K562 (cell line): ENCODE measurements at regions not wholly inside any gene's neighbourhood (a gene's known extent, or its start where the extent isn't known, plus 50 kb on each side); places are given as distances from the start of the nearest gene placed in this dataset.

Experiments
- CBFA2T2 ChIP-seq: fragments of 450-650 bp; conservative IDR thresholded peaks from 2 replicates; pipeline ENCODE4 v1.6.1; 2017; ENCODE audit warnings: mild to moderate bottlenecking
- CREB1 ChIP-seq, 2 experiments: sonication (generic) in 1 of 2; formaldehyde crosslinking in 1 of 2; IDR thresholded peaks; 2 replicates each; pipeline versions ENCODE4 v1.6.1 to v1.8.0; 2012 to 2022; ENCODE audit warnings: inconsistent platforms in 1 of 2, mild to moderate bottlenecking in 1 of 2, missing genetic modification reagents in 1 of 2, moderate library complexity in 1 of 2
- CTBP1 ChIP-seq: fragments of 450-650 bp; IDR thresholded peaks from 2 replicates; pipeline ENCODE4 v1.6.1; 2016; ENCODE audit warnings: borderline replicate concordance
- EWSR1 ChIP-seq: fragments of 450-650 bp; IDR thresholded peaks from 2 replicates; pipeline ENCODE4 v1.6.1; 2018; ENCODE audit warnings: borderline replicate concordance, mild to moderate bottlenecking, low read depth, moderate library complexity; ENCODE audit not compliant: partially characterized antibody
- HLTF ChIP-seq: fragments of 450-650 bp; IDR thresholded peaks from 2 replicates; pipeline ENCODE4 v1.6.1; 2016
- MITF ChIP-seq: IDR thresholded peaks from 2 replicates; pipeline ENCODE4 v1.6.1; 2014; ENCODE audit warnings: antibody characterized with exemption
- MTA3 ChIP-seq: fragments of 450-650 bp; formaldehyde crosslinking; IDR thresholded peaks from 2 replicates; pipeline ENCODE4 v1.6.1; 2017; ENCODE audit warnings: mild to moderate bottlenecking, borderline replicate concordance
- NFIX ChIP-seq: fragments of 250-450 bp; sonication (Bioruptor Pico); IDR thresholded peaks from 2 replicates; pipeline ENCODE4 v1.4.0; 2020; ENCODE audit warnings: low read depth, mild to moderate bottlenecking, moderate library complexity
- PKNOX1 ChIP-seq: fragments of 450-650 bp; IDR thresholded peaks from 2 replicates; pipeline ENCODE4 v1.6.1; 2016
- REST ChIP-seq, 2 experiments: fragments of 450-650 bp; formaldehyde crosslinking in 1 of 2; IDR thresholded peaks; 2 replicates each; pipeline versions ENCODE4 v1.4.0 to v1.6.1; 2014 to 2020; ENCODE audit warnings: mild to moderate bottlenecking in 2 of 2, borderline replicate concordance in 1 of 2, low read depth in 1 of 2
- U2AF1 ChIP-seq: fragments of 200-400 bp; formaldehyde crosslinking; optimal IDR thresholded peaks from 2 replicates; pipeline ENCODE3; 2017; ENCODE audit warnings: mild to moderate bottlenecking, low read depth, low read length, moderate library complexity
- ZNF395 ChIP-seq: fragments of 200-800 bp; sonication (Bioruptor generic); IDR thresholded peaks from 2 replicates; pipeline ENCODE4 v1.6.1; 2017; ENCODE audit warnings: missing genetic modification characterization, missing compliant biosample characterization
- ZNF561 ChIP-seq: fragments of 450-650 bp; formaldehyde crosslinking; conservative IDR thresholded peaks from 2 replicates; pipeline ENCODE4 v1.4.0; 2020; ENCODE audit warnings: mild to moderate bottlenecking, moderate library complexity
- ZNF586 ChIP-seq: fragments of 450-650 bp; formaldehyde crosslinking; conservative IDR thresholded peaks from 2 replicates; pipeline ENCODE4 v1.4.0; 2020; ENCODE audit warnings: mild to moderate bottlenecking, moderate library complexity
- ZNF707 ChIP-seq: fragments of 250-450 bp; sonication (Bioruptor Pico); conservative IDR thresholded peaks from 2 replicates; pipeline ENCODE4 v1.8.0; 2022; ENCODE audit warnings: inconsistent platforms, mild to moderate bottlenecking, moderate library complexity

GRCh38 chr18:35880788-35881455, 91.6 kb upstream of the RMP24 start (continued):
- no peak for TF ChIP-seq ZNF561 (CRISPR knock-in tag)
- TF ChIP-seq MTA3 = no peak
- TF ChIP-seq MITF = no peak
- TF ChIP-seq NFIX = no peak
- TF ChIP-seq ZNF586 (CRISPR knock-in tag) = no peak
- no peak for TF ChIP-seq HLTF
- no peak for TF ChIP-seq U2AF1
- TF ChIP-seq CBFA2T2 = no peak
- no peak for TF ChIP-seq CTBP1
- no peak for TF ChIP-seq ZNF707 (CRISPR knock-in tag)
- TF ChIP-seq ZNF395 (CRISPR knock-in tag) = peak; percentile 89
- no peak for TF ChIP-seq CREB1 (IDR thresholded peaks at IDR 0.05)
- TF ChIP-seq CREB1 (CRISPR knock-in tag; IDR thresholded peaks at IDR 0.05) = no peak
- no peak for TF ChIP-seq EWSR1
- no peak for TF ChIP-seq REST (IDR thresholded peaks at IDR 0.05; ENCODE audit: borderline replicate concordance)
- no peak for TF ChIP-seq REST (CRISPR knock-in tag; IDR thresholded peaks at IDR 0.05; ENCODE audit: low read depth)
- no peak for TF ChIP-seq PKNOX1
